ENCODE measurements at regions not wholly inside any gene's neighbourhood (a gene's known extent, or its start where the extent isn't known, plus 50 kb on each side); places are given as distances from the start of the nearest gene placed in this dataset.
"Not testable (repeated sequence)": the region's sequence is repeated elsewhere in the genome, so short reads cannot be mapped to it uniquely, and the experiment has no call there.

DNA sequence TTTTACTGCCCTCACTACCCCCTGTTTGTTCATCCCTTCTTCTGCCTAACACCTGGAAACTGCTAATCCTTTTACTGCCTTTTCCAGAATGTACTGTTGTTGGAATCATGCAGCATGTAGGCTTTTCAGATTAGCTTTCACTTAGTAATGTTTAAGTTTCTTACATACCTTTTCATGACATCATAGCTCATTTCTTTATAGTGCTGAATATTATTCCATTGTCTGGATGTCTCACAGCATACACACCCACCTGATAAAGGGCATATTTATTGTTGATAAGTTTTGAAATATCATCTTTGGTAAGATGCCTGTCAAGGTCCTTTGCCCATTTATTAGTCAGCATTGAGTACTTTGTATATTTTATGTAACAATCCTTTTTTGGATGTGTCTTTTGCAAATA is 588.2 kb upstream of the NRSN1 start:
- TF ChIP-seq POLR2A (IDR thresholded peaks at IDR 0.05) = no peak
- TF ChIP-seq, protein P1, sequence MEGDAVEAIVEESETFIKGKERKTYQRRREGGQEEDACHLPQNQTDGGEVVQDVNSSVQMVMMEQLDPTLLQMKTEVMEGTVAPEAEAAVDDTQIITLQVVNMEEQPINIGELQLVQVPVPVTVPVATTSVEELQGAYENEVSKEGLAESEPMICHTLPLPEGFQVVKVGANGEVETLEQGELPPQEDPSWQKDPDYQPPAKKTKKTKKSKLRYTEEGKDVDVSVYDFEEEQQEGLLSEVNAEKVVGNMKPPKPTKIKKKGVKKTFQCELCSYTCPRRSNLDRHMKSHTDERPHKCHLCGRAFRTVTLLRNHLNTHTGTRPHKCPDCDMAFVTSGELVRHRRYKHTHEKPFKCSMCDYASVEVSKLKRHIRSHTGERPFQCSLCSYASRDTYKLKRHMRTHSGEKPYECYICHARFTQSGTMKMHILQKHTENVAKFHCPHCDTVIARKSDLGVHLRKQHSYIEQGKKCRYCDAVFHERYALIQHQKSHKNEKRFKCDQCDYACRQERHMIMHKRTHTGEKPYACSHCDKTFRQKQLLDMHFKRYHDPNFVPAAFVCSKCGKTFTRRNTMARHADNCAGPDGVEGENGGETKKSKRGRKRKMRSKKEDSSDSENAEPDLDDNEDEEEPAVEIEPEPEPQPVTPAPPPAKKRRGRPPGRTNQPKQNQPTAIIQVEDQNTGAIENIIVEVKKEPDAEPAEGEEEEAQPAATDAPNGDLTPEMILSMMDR (IDR thresholded peaks at IDR 0.05) = no peak
- no peaks in the 10 kb centered on the region for H3K27me3 ChIP-seq
- H3K9me3 ChIP-seq = no peaks in the 10 kb centered on the region
- H3K27ac ChIP-seq = no peak overlapping the region
- H3K4me3 ChIP-seq = no peak overlapping the region
- intact Hi-C loops (cut with DNase I) = no loop called here
- H3K4me1 ChIP-seq = peaks cover 0 to 9% (median 0%) of the 10 kb centered on the region in 4 donors
- no peaks in the 10 kb centered on the region for H3K36me3 ChIP-seq
- ATAC-seq = no peak
- no peak for DNase-seq

DNA sequence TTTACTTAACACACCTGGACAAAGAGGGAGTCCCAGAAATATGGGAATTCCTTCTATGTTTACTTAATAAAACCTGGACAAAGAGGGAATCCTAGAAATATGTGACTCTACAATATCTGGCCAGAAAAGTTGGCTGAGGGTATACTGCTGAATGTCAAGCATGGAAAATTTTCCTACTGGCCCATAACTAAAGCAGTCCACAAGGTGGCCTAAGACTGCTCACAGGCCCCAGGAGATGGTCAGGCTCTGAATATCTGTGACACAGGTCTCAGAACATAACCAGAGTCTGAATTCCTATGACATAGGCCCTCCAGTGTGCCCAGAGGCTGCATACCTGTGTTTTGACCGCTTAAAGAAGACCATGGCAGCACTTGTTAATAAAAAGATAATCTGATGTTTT is 578.2 kb upstream of the NRSN1 start:
- H3K27ac ChIP-seq = no peak overlapping the region
- no peaks in the 10 kb centered on the region for H3K9me3 ChIP-seq
- intact Hi-C loops (cut with DNase I) = no loop called here
- peaks cover 0 to 12% (median 0%) of the 10 kb centered on the region in 4 donors for H3K4me1 ChIP-seq
- WGBS (ENCODE audit: insufficient coverage, low coverage, low lambda C conversion rate, missing lambda C conversion rate) = 80% methylated on average over 1 of the region's 1 CpG
- TF ChIP-seq POLR2A (IDR thresholded peaks at IDR 0.05) = no peak
- TF ChIP-seq, protein P1 (IDR thresholded peaks at IDR 0.05) = peak; percentile 24 to 46 (median 34)
- ATAC-seq (peak; percentile 67 to 91 (median 82)), DNase-seq (no peak)
- H3K4me3 ChIP-seq = no peak overlapping the region
- no peaks in the 10 kb centered on the region for H3K27me3 ChIP-seq
- H3K36me3 ChIP-seq = no peaks in the 10 kb centered on the region

DNA sequence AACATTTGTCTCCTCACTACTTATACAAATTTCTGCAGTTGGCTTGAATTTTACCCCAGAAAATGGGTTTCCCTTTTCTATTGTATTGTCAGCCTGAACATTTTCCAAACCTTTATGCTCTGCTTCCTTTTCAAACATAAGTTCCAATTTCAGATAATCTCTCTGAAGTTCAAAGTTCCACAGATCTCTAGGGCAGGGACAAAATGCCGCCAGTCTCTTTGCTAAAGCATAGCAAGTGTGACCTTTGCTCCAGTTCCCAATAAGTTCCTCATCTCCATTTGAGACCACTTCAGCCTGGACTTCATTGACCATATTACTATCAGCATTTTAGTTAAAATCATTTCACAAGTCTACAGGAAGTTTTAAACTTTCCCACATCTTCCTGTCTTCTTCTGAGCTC is 571.1 kb upstream of the NRSN1 start:
- ATAC-seq = peak in 1 of 4 donors; percentile 6
- 43% methylated on average over 1 of the region's 1 CpG for WGBS (ENCODE audit: insufficient coverage, low coverage, low lambda C conversion rate, missing lambda C conversion rate)
- H3K27me3 ChIP-seq; H3K9me3 ChIP-seq; H3K4me3 ChIP-seq; DNase-seq; H3K36me3 ChIP-seq; intact Hi-C loops (cut with DNase I): not testable (repeated sequence)
- H3K27ac ChIP-seq = peak overlapping the region in 1 of 3 donors; percentile 7
- peaks cover 0 to 16% (median 3%) of the 10 kb centered on the region in 4 donors for H3K4me1 ChIP-seq

DNA sequence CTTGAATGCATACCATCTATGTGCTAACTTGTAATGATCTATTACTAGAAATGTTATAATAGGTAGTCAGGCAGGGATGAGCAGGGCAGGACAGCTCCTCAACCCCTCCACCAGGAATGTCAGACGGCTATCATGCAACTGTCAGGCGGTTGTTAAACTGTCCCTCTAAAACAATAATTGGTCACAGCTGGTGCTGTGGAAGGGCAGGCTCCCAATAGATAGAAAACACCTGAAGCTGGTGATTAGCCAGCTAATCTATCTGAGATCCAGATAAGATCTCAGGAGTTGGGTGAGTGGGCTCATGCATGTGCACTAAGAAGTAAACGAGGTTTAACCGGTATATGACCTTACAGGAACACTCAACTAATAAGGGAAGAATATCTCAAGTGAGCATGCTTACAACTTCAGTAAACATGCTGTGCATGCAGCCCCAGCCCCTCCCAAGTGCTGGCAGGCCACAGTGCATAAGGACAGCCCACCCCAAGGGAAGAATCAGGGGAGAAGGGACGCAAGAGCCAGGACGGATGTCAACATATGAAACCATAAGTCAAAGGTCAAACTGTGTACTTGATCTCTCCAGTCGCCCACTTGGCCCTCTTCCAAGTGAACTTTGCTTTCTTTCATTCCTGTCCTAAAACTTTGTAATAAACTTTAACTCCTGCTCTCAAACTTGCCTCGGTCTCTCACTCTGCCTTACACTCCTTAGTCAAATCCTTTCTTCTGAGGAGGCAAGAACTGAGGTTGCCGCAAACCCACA is 566.2 kb upstream of the NRSN1 start:
- no peaks in the 10 kb centered on the region for H3K36me3 ChIP-seq
- WGBS (ENCODE audit: insufficient coverage, low coverage, low lambda C conversion rate, missing lambda C conversion rate) = 27% methylated on average over 9 of the region's 9 CpGs
- no peaks in the 10 kb centered on the region for H3K27me3 ChIP-seq
- H3K4me3 ChIP-seq = peak overlapping the region in 1 of 3 donors; percentile 12
- peak; percentile 80 to 90 (median 83) for ATAC-seq
- intact Hi-C loops (cut with DNase I) = no loop called here
- TF ChIP-seq, protein P1 (IDR thresholded peaks at IDR 0.05) = no peak
- no peak for TF ChIP-seq POLR2A (IDR thresholded peaks at IDR 0.05)
- H3K27ac ChIP-seq = peak overlapping the region in 2 of 3 donors; percentile 48 to 65
- peak; percentile 38 to 72 (median 64) for DNase-seq
- H3K9me3 ChIP-seq = no peaks in the 10 kb centered on the region
- peaks cover 0 to 17% (median 3%) of the 10 kb centered on the region in 4 donors for H3K4me1 ChIP-seq

DNA sequence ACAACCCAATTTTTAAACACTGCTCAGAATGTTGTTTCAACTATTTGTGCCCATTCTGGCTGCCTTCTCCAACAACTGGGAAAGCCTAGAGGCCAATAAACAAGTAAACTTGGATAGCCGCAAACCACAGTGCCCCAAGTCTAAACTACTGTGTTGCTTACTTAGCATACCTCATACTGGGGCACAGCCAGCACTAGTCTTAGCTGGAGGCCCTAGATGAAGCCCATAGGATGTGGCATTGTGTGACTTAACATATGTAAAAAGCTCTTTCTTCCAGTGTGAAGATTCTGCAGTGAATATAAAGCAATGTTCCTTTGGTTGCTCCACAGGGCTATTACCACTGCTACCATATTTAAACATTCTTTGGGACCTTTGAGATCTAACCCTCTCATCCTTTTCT is 564.3 kb upstream of the NRSN1 start:
- no peaks in the 10 kb centered on the region for H3K9me3 ChIP-seq
- intact Hi-C loops (cut with DNase I) = no loop called here
- H3K27ac ChIP-seq = peak overlapping the region in 1 of 3 donors; percentile 5
- 86% methylated on average over 1 of the region's 1 CpG for WGBS (ENCODE audit: insufficient coverage, low coverage, low lambda C conversion rate, missing lambda C conversion rate)
- ATAC-seq = no peak
- H3K4me3 ChIP-seq = no peak overlapping the region
- TF ChIP-seq, protein P1 (IDR thresholded peaks at IDR 0.05) = no peak
- no peak for TF ChIP-seq POLR2A (IDR thresholded peaks at IDR 0.05)
- no peak for DNase-seq
- H3K36me3 ChIP-seq = no peaks in the 10 kb centered on the region
- H3K4me1 ChIP-seq = peaks cover 0 to 11% (median 3%) of the 10 kb centered on the region in 4 donors
- no peaks in the 10 kb centered on the region for H3K27me3 ChIP-seq

All from right lobe of liver (tissue), 6 donors.